ENCODE measurements at regions not wholly inside any gene's neighbourhood (a gene's known extent, or its start where the extent isn't known, plus 50 kb on each side); places are given as distances from the start of the nearest gene placed in this dataset.

- TF ChIP-seq CTCF (IDR thresholded peaks at IDR 0.05) (no peak), POLR2A (IDR thresholded peaks at IDR 0.05) (no peak)
Measured at GRCh38 chr20:7010527-7010926, 243.0 kb downstream of the BMP2 start.
